NCI-H2196 treated with DMSO at 0.1 percent for 48 hours (cell line): ENCODE measurements at regions not wholly inside any gene's neighbourhood (a gene's known extent, or its start where the extent isn't known, plus 50 kb on each side); places are given as distances from the start of the nearest gene placed in this dataset.
A peak's percentile ranks its signal among the peaks of the same experiment; 100 is the strongest.
"Not testable (repeated sequence)": the region's sequence is repeated elsewhere in the genome, so short reads cannot be mapped to it uniquely, and the experiment has no call there.

Source experiments
- DNase-seq: peaks from one replicate; lab custom pipeline; 2025; ENCODE audit not compliant: unreplicated experiment; lab: John Stamatoyannopoulos, UW

DNA sequence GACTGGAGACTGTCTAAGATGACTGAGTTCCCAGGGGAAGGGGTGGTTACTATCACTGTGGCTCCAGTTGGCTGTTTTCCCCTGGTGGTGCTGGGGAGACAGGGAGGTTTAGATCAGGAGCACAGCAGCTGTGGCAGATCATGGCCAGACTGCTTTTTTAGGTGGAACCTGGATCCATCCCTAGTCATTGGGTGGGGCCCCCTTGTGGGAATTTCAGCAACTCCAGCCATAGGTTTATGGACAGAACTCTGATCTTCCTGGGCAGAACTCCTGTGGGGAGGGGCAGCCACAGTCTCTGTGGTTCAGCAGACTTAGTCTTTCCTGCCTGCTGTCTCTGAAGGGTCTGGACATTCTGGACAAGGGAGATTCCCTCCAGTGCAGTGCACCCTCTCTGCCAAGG is 917.4 kb upstream of the FOXG1 start:
- DNase-seq: not testable (repeated sequence)

DNA sequence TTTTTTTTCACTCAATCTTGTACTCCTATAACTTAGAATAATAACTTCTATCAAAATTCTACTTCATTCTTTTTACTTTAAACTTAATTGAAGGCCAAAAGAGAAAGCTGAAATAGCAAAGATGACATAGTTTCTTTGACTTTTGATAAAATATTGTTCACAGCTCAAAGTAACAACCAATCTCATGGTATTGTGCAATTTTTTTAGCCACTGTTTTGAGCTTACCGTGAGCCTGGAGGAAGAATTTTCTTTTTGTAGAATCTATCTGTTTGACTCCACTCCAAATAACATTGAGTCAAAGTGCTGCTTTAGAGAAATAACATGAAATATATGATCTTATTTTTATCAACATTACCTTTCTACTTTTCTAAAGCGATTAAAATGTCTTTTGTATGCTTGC is 903.9 kb upstream of the FOXG1 start:
- DNase-seq: no peak

- no peak for DNase-seq
These were observed 903.4 kb upstream of the FOXG1 start for GRCh38 chr14:27863166-27863565.

DNA sequence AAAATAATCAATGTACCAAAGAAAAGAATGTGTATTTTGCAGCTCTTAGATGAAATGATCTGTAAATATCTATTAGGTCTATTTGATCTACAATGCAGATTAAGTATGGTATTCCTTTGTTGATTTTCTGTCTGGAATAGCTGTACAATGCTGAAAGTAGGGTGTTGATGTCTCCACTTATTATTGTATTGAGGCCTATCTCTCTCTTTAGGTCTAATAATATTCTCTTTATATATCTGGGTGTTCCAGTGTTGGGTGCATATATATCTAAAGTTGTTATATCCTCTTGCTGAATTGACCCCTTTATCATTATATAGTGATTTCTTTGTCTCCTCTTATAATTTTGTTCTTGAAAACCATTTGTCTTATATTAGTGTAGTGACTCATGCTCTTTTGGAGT is 885.5 kb upstream of the FOXG1 start:
- no peak for DNase-seq

GRCh38 chr14:27881646-27882045 is 884.9 kb upstream of the FOXG1 start:
- no peak for DNase-seq

DNA sequence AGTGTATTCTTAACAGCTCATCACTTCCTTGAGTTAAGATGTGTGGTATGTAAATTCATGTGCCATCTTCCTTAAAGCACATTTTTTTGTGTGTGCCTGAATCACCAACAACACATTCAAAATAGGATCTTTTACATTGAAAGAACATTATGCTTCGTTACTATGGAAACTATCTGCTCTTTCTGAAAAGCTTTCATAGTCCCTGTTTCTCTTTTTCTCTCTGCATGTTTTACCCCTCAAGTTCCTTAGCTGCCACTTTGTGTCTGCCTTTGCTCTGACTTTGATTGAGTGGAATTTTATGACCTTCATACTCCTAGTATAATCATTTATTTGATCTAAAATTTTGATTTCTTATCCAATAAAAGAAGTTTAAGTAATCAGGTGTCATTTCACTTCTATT is 880.3 kb upstream of the FOXG1 start:
- DNase-seq: no peak

DNA sequence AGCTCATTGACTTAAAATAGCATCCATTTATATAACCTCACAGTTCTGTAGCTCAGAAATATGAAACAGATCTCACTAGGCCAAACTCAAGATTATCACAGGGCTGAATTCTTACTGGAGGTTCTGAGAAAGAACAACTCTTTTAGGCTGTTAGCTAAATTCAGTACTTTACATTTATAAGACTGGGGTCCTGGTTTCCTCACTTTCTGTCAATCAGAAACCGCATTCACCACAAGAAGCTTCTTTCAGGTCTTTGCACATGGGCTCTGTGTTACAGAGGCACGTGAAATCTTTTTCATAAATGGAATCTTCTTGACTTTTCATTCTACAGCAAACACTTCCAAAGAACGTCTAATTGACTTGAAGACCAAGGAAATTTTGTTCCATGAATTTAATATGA is 876.3 kb upstream of the FOXG1 start:
- no peak for DNase-seq

- DNase-seq: not testable (repeated sequence)
These were observed 858.1 kb upstream of the FOXG1 start for GRCh38 chr14:27908484-27908883.

DNA sequence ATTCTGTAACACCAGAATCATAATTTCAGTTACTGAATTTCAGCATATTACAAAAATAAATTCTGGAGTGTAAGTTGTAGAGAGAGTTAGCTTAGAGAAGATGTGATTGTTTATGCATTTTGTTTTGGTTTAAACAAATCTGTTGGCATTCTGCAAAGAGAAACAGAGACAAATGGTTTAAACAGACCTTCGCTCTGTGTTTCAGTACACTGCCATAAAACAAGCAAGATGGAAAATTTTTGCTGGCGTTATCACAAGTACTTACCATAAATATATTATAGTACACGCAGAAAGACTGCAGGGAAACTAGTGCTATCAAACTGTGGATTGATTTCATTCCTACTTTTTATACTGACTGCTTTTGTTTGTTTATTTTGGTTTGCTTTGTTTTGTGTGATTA is 850.3 kb upstream of the FOXG1 start:
- DNase-seq: no peak

DNA sequence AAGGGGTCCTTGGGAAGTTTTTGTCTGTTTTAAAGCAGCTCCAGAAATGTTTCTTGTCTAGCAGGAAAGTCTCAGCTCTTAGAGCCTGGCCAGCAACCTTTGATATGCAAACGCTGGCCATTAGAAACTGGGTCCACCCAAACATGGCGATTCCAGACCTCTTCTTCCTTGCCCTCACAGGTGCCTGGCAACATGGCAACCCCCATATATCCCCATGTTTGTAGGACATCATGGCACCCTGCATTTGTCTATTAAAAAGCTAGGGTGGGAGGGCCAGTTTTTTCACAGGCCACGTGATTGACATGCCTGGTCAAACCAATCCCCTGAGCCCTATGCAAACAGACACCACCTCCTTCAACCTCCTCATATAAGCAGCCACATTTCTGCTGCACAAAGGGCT is 848.7 kb upstream of the FOXG1 start:
- DNase-seq: no peak

DNA sequence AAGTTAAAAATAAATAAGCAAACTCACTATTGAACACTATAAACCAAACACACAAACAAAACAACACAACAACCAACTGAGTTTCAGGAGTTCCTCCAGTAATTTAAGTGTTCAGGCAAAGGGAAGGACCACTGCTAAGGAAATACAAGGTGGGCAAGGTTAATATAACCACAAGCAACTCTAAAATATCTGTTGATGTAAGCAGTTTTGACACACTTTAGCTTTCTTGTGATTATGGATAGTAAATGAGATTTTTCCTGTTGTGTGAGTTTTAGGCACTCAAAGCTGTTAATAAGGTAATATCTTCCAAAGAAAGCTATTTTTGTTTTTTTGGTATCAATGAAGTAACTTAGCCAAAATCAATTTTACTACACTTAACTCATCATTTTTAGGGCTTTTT is 839.1 kb upstream of the FOXG1 start:
- no peak for DNase-seq

DNA sequence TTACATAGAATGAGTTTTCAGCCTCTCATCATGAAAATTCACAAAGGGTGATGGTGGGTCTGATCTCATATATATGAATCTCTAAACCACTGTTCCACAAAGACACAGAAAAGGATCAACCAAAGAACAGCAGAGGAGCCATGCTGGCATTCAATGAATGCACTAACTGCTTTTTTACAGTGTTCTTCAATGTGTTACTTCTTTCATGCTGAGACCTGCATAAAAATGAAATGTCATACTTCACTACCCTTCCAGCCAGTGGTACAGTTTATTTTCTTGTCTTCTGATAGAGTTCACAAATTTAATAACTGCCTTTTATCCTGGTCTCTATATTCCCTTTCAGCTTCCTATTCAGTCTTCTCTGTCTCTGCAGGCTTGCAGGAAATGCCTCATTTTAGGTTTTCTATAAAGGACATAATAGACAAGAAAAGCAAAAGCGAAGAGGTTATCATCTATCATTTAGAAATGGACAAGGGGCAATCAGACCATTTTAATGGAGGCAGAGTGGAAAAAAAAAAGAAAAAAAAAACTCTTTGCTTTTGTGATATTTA is 836.7 kb upstream of the FOXG1 start:
- no peak for DNase-seq

- DNase-seq: no peak
These were observed 828.2 kb upstream of the FOXG1 start for GRCh38 chr14:27938392-27938791.

DNA sequence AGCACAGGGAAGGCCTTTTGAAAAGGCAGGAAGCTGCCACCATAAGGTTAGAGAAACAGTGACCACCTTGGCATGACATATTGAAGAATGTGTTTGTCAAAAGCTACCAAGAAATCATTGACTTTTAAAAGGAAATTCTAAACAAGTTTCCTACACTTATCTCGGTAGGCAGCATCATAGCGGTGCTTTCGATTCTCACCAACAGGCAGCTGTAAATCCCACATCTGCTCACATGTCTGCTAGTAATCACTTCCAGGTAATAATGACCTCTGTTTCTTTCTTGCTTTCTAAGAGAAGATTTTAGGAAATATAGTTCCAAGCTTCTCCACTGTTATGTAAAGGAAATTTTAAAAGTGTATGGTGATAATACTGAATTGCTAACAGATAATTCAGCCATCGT is 821.1 kb upstream of the FOXG1 start:
- DNase-seq: no peak

- no peak for DNase-seq
These were observed 807.8 kb upstream of the FOXG1 start for GRCh38 chr14:27958757-27959156.

DNA sequence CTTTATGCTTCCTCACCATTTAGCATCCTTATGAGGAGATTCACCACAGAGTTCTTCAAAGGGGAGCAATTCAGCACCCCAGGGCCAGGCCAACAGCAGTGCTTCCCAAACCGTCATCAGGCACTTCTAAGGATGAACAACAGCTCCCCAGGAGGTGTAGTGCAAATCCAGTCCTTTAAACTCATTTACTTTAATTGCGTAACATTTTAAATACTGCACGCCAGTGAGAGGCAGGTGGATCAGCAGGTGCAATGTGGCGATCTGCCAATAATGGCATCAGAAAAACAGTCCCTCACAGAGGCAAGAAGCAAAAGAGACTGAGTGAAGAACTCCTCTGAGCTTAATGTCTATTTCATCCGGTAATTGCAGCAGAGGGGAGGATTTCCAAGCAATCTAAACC is 770.9 kb upstream of the FOXG1 start:
- peak; percentile 73 for DNase-seq

DNA sequence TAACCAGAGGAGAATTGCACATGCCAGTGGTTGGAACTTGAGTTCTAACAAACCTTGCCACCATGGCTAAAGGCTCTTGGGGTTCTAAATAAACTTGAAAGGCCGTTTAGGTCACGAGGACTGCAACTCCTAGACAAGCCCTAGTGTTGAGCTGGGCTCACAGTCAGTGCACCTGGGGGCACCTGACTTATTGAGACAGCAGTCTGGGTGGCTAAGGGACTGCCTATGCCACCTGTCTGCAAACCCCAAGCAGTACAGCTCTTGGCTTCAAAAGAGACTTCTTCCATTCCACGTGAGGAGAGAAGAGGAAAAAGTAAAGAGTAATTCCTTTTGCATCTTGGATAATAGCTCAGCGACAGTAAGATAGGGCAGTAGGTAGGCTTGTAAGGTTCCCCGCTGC is 765.6 kb upstream of the FOXG1 start:
- DNase-seq: no peak

DNA sequence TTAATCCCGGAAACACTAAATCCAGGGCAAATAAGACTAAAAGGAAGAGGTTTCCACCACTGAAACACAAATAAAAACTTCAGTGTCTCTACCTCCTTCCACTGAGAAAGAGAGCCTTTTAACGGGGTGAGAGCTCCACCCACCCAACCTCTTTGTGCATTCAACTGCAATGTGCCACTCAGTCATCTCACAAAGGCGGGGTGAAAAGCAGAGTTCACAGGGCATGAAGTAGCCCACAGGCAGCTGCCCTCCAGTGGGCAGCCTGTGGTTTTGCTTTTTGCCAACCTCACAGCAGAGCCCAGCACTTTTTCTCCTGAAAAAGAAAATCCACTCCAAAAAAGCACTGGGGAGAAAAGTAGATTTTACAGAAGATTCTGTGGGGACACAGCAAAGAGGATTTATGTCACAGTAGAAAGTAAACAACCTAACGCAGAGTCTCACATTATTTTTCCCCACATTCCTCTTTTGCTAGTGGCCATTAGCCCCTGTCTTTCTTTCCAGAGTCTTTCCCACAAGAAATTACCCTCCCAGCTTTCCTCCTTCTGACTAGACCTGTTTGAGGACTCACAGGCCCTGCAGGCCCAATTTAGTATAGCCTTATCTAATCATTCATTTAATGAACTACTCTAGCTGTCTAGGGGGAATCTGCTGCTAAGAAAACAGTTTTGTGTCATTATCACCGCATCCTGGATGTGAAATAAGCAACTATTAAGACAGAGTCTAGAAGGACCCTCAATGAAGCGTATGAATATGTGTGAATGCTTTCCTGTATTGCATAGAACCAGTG is 753.8 kb upstream of the FOXG1 start:
- DNase-seq: no peak

- DNase-seq: no peak
These were observed 746.5 kb upstream of the FOXG1 start for GRCh38 chr14:28020112-28020511.

- DNase-seq: no peak
These were observed 742.7 kb upstream of the FOXG1 start for GRCh38 chr14:28023853-28024252.

GRCh38 chr14:28052251-28052650 is 714.3 kb upstream of the FOXG1 start:
- DNase-seq: no peak

GRCh38 chr14:28055008-28055407 is 711.6 kb upstream of the FOXG1 start:
- no peak for DNase-seq
